CD4-positive, alpha-beta T cell treated with Interleukin-21 for 1 hour (primary cell): ENCODE measurements at regions not wholly inside any gene's neighbourhood (a gene's known extent, or its start where the extent isn't known, plus 50 kb on each side); places are given as distances from the start of the nearest gene placed in this dataset.
"Not testable (repeated sequence)": the region's sequence is repeated elsewhere in the genome, so short reads cannot be mapped to it uniquely, and the experiment has no call there.

Experiments
- DNase-seq: peaks from one replicate; pipeline ENCODE4 v3.0.0-alpha.2; 2020

GRCh38 chr4:167858127-167858526 lies 234.2 kb upstream of the ANXA10 start:
- DNase-seq: not testable (repeated sequence)

GRCh38 chr4:167867191-167867590 lies 225.1 kb upstream of the ANXA10 start:
- no peak for DNase-seq

GRCh38 chr4:167868163-167868562 lies 224.2 kb upstream of the ANXA10 start:
- no peak for DNase-seq

- DNase-seq: no peak
Measured at GRCh38 chr4:167873496-167873895, 218.8 kb upstream of the ANXA10 start.

- not testable (repeated sequence) for DNase-seq
Measured at GRCh38 chr4:167876091-167876490, 216.2 kb upstream of the ANXA10 start.

- DNase-seq: not testable (repeated sequence)
Measured at GRCh38 chr4:167877826-167878225, 214.5 kb upstream of the ANXA10 start.

GRCh38 chr4:167883266-167883665 lies 209.1 kb upstream of the ANXA10 start:
- DNase-seq: no peak

- DNase-seq: no peak
Measured at GRCh38 chr4:167885071-167885470, 207.3 kb upstream of the ANXA10 start.

- DNase-seq: no peak
Measured at GRCh38 chr4:167885872-167886271, 206.5 kb upstream of the ANXA10 start.

GRCh38 chr4:167887726-167888125 lies 204.6 kb upstream of the ANXA10 start:
- DNase-seq: no peak

- no peak for DNase-seq
Measured at GRCh38 chr4:167890226-167890625, 202.1 kb upstream of the ANXA10 start.

GRCh38 chr4:167893531-167893930 lies 198.8 kb upstream of the ANXA10 start:
- DNase-seq: no peak

- not testable (repeated sequence) for DNase-seq
Measured at GRCh38 chr4:167896260-167896659, 196.1 kb upstream of the ANXA10 start.

GRCh38 chr4:167897116-167897515 lies 195.2 kb upstream of the ANXA10 start:
- no peak for DNase-seq

GRCh38 chr4:167903291-167903721 lies 189.0 kb upstream of the ANXA10 start:
- DNase-seq: no peak

- DNase-seq: no peak
Measured at GRCh38 chr4:167906851-167907250, 185.5 kb upstream of the ANXA10 start.

- no peak for DNase-seq
Measured at GRCh38 chr4:167908816-167909215, 183.5 kb upstream of the ANXA10 start.

- not testable (repeated sequence) for DNase-seq
Measured at GRCh38 chr4:167912535-167912934, 179.8 kb upstream of the ANXA10 start.

GRCh38 chr4:167918077-167918476 lies 174.3 kb upstream of the ANXA10 start:
- no peak for DNase-seq

GRCh38 chr4:167930166-167930565 lies 162.2 kb upstream of the ANXA10 start:
- DNase-seq: no peak

GRCh38 chr4:167934216-167934615 lies 158.1 kb upstream of the ANXA10 start:
- no peak for DNase-seq

- DNase-seq: no peak
Measured at GRCh38 chr4:167939863-167940616, 152.3 kb upstream of the ANXA10 start.

- DNase-seq: no peak
Measured at GRCh38 chr4:167943872-167944505, 148.3 kb upstream of the ANXA10 start.

GRCh38 chr4:167944721-167945120 lies 147.6 kb upstream of the ANXA10 start:
- DNase-seq: no peak

- no peak for DNase-seq
Measured at GRCh38 chr4:167955006-167955405, 137.3 kb upstream of the ANXA10 start.
